H9 (cell line): ENCODE measurements at regions not wholly inside any gene's neighbourhood (a gene's known extent, or its start where the extent isn't known, plus 50 kb on each side); places are given as distances from the start of the nearest gene placed in this dataset.

ENCODE experiments used
- DNase-seq: peaks from one replicate; pipeline ENCODE4 v3.0.0-alpha.2; 2017
- H2AFZ ChIP-seq: one replicate; pipeline ENCODE4 v1.6.1; 2013; ENCODE audit warnings: mild to moderate bottlenecking, low read length, control low read depth, moderate library complexity
- H2AK5ac ChIP-seq: 2 replicates; pipeline ENCODE4 v1.6.1; 2013; ENCODE audit warnings: low read length, control low read depth, mixed read lengths; ENCODE audit not compliant: insufficient read length
- H2BK120ac ChIP-seq: one replicate; pipeline ENCODE4 v1.6.1; 2013; ENCODE audit warnings: low read depth, mild to moderate bottlenecking, low read length, control low read depth, inconsistent platforms; ENCODE audit not compliant: poor library complexity, severe bottlenecking
- H2BK12ac ChIP-seq: 2 replicates; pipeline ENCODE4 v1.6.1; 2013; ENCODE audit warnings: low read length, control low read depth, mixed read lengths, low read depth; ENCODE audit not compliant: insufficient read length
- H2BK15ac ChIP-seq: 2 replicates; pipeline ENCODE4 v1.6.1; 2013; ENCODE audit warnings: low read depth, low read length, control low read depth
- H2BK20ac ChIP-seq: one replicate; pipeline ENCODE4 v1.6.1; 2013; ENCODE audit warnings: low read depth, mild to moderate bottlenecking, low read length, control low read depth, inconsistent platforms; ENCODE audit not compliant: poor library complexity, severe bottlenecking
- H2BK5ac ChIP-seq: 2 replicates; pipeline ENCODE4 v1.6.1; 2013; ENCODE audit warnings: low read length, control low read depth, mixed read lengths; ENCODE audit not compliant: insufficient read length
- H3K14ac ChIP-seq: 2 replicates; pipeline ENCODE4 v1.6.1; 2013; ENCODE audit warnings: low read length, control low read depth; ENCODE audit not compliant: insufficient read depth
- H3K18ac ChIP-seq: 2 replicates; pipeline ENCODE4 v1.6.1; 2013; ENCODE audit warnings: low read depth, mild to moderate bottlenecking, mixed read lengths, low read length, control low read depth; ENCODE audit not compliant: insufficient read length
- H3K23ac ChIP-seq: 2 replicates; pipeline ENCODE4 v1.6.1; 2013; ENCODE audit warnings: low read length, control low read depth, mixed read lengths, low read depth; ENCODE audit not compliant: insufficient read length
- H3K23me2 ChIP-seq: 2 replicates; pipeline ENCODE4 v1.6.1; 2013; ENCODE audit warnings: low read depth, mild to moderate bottlenecking, mixed read lengths, low read length, control low read depth; ENCODE audit not compliant: insufficient read length, poor library complexity, severe bottlenecking
- H3K27ac ChIP-seq: 2 replicates; pipeline ENCODE4 v1.5.1; 2013; ENCODE audit warnings: low read length, control low read depth, mixed read lengths, low read depth; ENCODE audit not compliant: insufficient read length
- H3K27me3 ChIP-seq: 2 replicates; pipeline ENCODE4 v1.6.1; 2013; ENCODE audit warnings: low read length, control low read depth, inconsistent platforms; ENCODE audit not compliant: insufficient read depth
- H3K4ac ChIP-seq: 2 replicates; pipeline ENCODE4 v1.6.1; 2013; ENCODE audit warnings: low read depth, mild to moderate bottlenecking, control low read depth, inconsistent platforms, low read length, moderate library complexity
- H3K4me1 ChIP-seq: 2 replicates; pipeline ENCODE4 v1.6.1; 2013; ENCODE audit warnings: low read length, control low read depth, inconsistent platforms; ENCODE audit not compliant: insufficient read depth
- H3K4me2 ChIP-seq: 2 replicates; pipeline ENCODE4 v1.6.1; 2013; ENCODE audit warnings: low read length, control low read depth, mixed read lengths; ENCODE audit not compliant: insufficient read length, insufficient read depth
- H3K56ac ChIP-seq: 2 replicates; pipeline ENCODE4 v1.6.1; 2013; ENCODE audit warnings: low read depth, mild to moderate bottlenecking, mixed read lengths, low read length, control low read depth; ENCODE audit not compliant: insufficient read length
- H3K79me1 ChIP-seq: 2 replicates; pipeline ENCODE4 v1.6.1; 2013; ENCODE audit warnings: low read depth, mild to moderate bottlenecking, moderate library complexity, low read length, control low read depth, inconsistent platforms; ENCODE audit not compliant: insufficient read depth, poor library complexity, severe bottlenecking
- H3K79me2 ChIP-seq: 2 replicates; pipeline ENCODE4 v1.6.1; 2013; ENCODE audit warnings: low read length, control low read depth, inconsistent platforms; ENCODE audit not compliant: insufficient read depth
- H3K9ac ChIP-seq: 2 replicates; pipeline ENCODE4 v1.6.1; 2013; ENCODE audit warnings: low read length, control low read depth, mixed read lengths; ENCODE audit not compliant: insufficient read length; ENCODE audit errors: extremely low read depth
- H3K9me3 ChIP-seq: one replicate; pipeline ENCODE4 v1.6.1; 2013; ENCODE audit warnings: low read depth, low read length, inconsistent platforms; ENCODE audit not compliant: control insufficient read depth
- H3T11ph ChIP-seq: one replicate; pipeline ENCODE4 v1.6.1; 2013; ENCODE audit warnings: mild to moderate bottlenecking, low read length, control low read depth, inconsistent platforms
- H4K20me1 ChIP-seq: one replicate; pipeline ENCODE4 v1.6.1; 2013; ENCODE audit not compliant: control insufficient read depth, insufficient read length, insufficient read depth
- H4K5ac ChIP-seq: 2 replicates; pipeline ENCODE4 v1.6.1; 2013; ENCODE audit warnings: low read depth, mild to moderate bottlenecking, mixed read lengths, low read length, control low read depth; ENCODE audit not compliant: insufficient read length
- H4K8ac ChIP-seq: replicated peaks from 2 replicates; pipeline ENCODE4 v1.6.1; 2013; ENCODE audit warnings: low read length, control low read depth, mixed read lengths, low read depth; ENCODE audit not compliant: insufficient read length
- H4K91ac ChIP-seq: 2 replicates; pipeline ENCODE4 v1.6.1; 2013; ENCODE audit warnings: low read depth, mild to moderate bottlenecking, moderate library complexity, mixed read lengths, low read length, control low read depth; ENCODE audit not compliant: insufficient read length
- H3K27ac Mint-ChIP-seq, 3 experiments: 2 replicates in 2 of 3; 3 replicates in 1 of 3; pipeline ENCODE4 v1.8.0; 2020 to 2021; ENCODE audit warnings: mixed read lengths in 3 of 3, mild to moderate bottlenecking in 1 of 3, moderate library complexity in 1 of 3
- H3K27me3 Mint-ChIP-seq: 2 replicates; pipeline ENCODE4 v1.8.0; 2021; ENCODE audit warnings: low read depth, mild to moderate bottlenecking, moderate library complexity, mixed read lengths
- H3K36me3 Mint-ChIP-seq, 3 experiments: 2 replicates in 2 of 3; 3 replicates in 1 of 3; pipeline ENCODE4 v1.8.0; 2020 to 2021; ENCODE audit warnings: low read depth in 3 of 3, mixed read lengths in 3 of 3; ENCODE audit not compliant: insufficient read depth in 1 of 3
- H3K4me1 Mint-ChIP-seq, 2 experiments: 2 replicates each; pipeline ENCODE4 v1.8.0; 2020; ENCODE audit warnings: mixed read lengths in 2 of 2
- H3K4me3 Mint-ChIP-seq, 2 experiments: 2 replicates in 1 of 2; 3 replicates in 1 of 2; pipeline ENCODE4 v1.8.0; 2020 to 2021; ENCODE audit warnings: mild to moderate bottlenecking in 2 of 2, mixed read lengths in 2 of 2, moderate library complexity in 1 of 2
- H3K9me3 Mint-ChIP-seq, 2 experiments: 2 replicates in 1 of 2; 3 replicates in 1 of 2; pipeline ENCODE4 v1.8.0; 2020; ENCODE audit warnings: mild to moderate bottlenecking in 2 of 2, mixed read lengths in 2 of 2, moderate library complexity in 1 of 2
- CTCF ChIP-seq: fragments of 200-600 bp; sonication (generic); conservative IDR thresholded peaks from 3 replicates; pipeline ENCODE4 v1.8.0; 2021; ENCODE audit warnings: antibody characterized with exemption, mild to moderate bottlenecking
- WGBS: extraction: QIAGEN DNeasy Blood & Tissue Kit; methylation state at CpG from one replicate; pipeline ENCODE4 v1.1.7; 2013; ENCODE audit warnings: missing lambda C conversion rate, low lambda C conversion rate, mixed read lengths; ENCODE audit not compliant: insufficient read length; ENCODE audit errors: extremely low coverage; 5-methylcytosine and 5-hydroxymethylcytosine counted together

GRCh38 chr3:30465454-30465853 lies 140.9 kb upstream of the TGFBR2 start:
- no peaks in the 10 kb centered on the region; a peak in 1 of 7 replicates for H3K36me3 Mint-ChIP-seq
- H4K5ac ChIP-seq = no peak overlapping the region
- H3K27ac ChIP-seq = no peak overlapping the region
- no peak overlapping the region for H3K4me2 ChIP-seq
- no peak overlapping the region for H2BK12ac ChIP-seq
- H3K27me3 ChIP-seq = no peaks in the 10 kb centered on the region
- H3T11ph ChIP-seq = no peak overlapping the region
- H3K14ac ChIP-seq = no peak overlapping the region
- TF ChIP-seq CTCF = no peak
- no peaks in the 10 kb centered on the region for H3K9me3 Mint-ChIP-seq
- no peaks in the 10 kb centered on the region for H3K23me2 ChIP-seq
- H4K91ac ChIP-seq = no peak overlapping the region
- no peak overlapping the region for H2BK15ac ChIP-seq
- H3K4me1 Mint-ChIP-seq = peaks cover under 1 to 2% of the 10 kb centered on the region in 2 experiments; a peak in 1 of 4 replicates
- no peak overlapping the region for H3K4me3 Mint-ChIP-seq
- no peaks in the 10 kb centered on the region for H3K4me1 ChIP-seq
- H3K23ac ChIP-seq = no peak overlapping the region
- H3K56ac ChIP-seq = no peak overlapping the region
- H4K20me1 ChIP-seq = no peaks in the 10 kb centered on the region
- no peak overlapping the region for H3K18ac ChIP-seq
- H3K9ac ChIP-seq = no peak overlapping the region
- WGBS = no CpG with 5 or more reads among the region's 2 CpGs
- H3K27me3 Mint-ChIP-seq = no peaks in the 10 kb centered on the region
- H3K27ac Mint-ChIP-seq = no peak overlapping the region
- H2BK120ac ChIP-seq = no peak overlapping the region
- DNase-seq = no peak
- H2AFZ ChIP-seq = no peak overlapping the region
- H2AK5ac ChIP-seq = no peak overlapping the region
- no peaks in the 10 kb centered on the region for H3K79me2 ChIP-seq
- no peaks in the 10 kb centered on the region for H3K79me1 ChIP-seq
- no peaks in the 10 kb centered on the region for H3K9me3 ChIP-seq
- no peak overlapping the region for H2BK5ac ChIP-seq
- H2BK20ac ChIP-seq = no peak overlapping the region
- no peak overlapping the region for H3K4ac ChIP-seq
- no peak overlapping the region for H4K8ac ChIP-seq
